Sigmoid colon (tissue), 6 donors: ENCODE measurements at regions not wholly inside any gene's neighbourhood (a gene's known extent, or its start where the extent isn't known, plus 50 kb on each side); places are given as distances from the start of the nearest gene placed in this dataset.

Source experiments
- DNase-seq: peaks from one replicate; pipeline ENCODE4 v3.0.0-alpha.2; 2019
- H3K27ac ChIP-seq, 4 donors: fragments of 200-600 bp; sonication (generic); one replicate each; pipeline ENCODE4 v1.5.1; 2016 to 2019; ENCODE audit warnings: mild to moderate bottlenecking in 1 of 4
- H3K27me3 ChIP-seq, 3 donors: fragments of 200-600 bp; sonication (generic); one replicate each; pipeline ENCODE4 v1.5.1; 2019; ENCODE audit warnings: mild to moderate bottlenecking in 1 of 3
- H3K36me3 ChIP-seq, 4 donors: fragments of 200-600 bp; sonication (generic); one replicate each; pipeline ENCODE4 v1.5.1; 2016 to 2019
- H3K4me1 ChIP-seq, 4 donors: fragments of 200-600 bp; sonication (generic); one replicate each; pipeline ENCODE4 v1.5.1; 2017 to 2019
- H3K4me3 ChIP-seq, 4 donors: fragments of 200-600 bp; sonication (generic); one replicate each; pipeline ENCODE4 v1.5.1; 2017 to 2019; ENCODE audit warnings: mild to moderate bottlenecking in 2 of 4, moderate library complexity in 1 of 4
- H3K9me3 ChIP-seq, 4 donors: fragments of 200-600 bp in 3 of 4; sonication (generic) in 3 of 4; one replicate each; pipeline versions ENCODE4 v1.5.1 to v1.6.1; 2013 to 2019
- EP300 ChIP-seq, 4 donors: sonication (generic); formaldehyde crosslinking; IDR thresholded peaks; one replicate each; pipeline ENCODE4 v1.6.1; 2017; ENCODE audit warnings: antibody characterized with exemption in 4 of 4
- POLR2A ChIP-seq, 2 donors: fragments of 450-650 bp; IDR thresholded peaks; one replicate each; pipeline ENCODE4 v1.6.1; 2016; ENCODE audit warnings: antibody characterized with exemption in 2 of 2, mild to moderate bottlenecking in 2 of 2, moderate library complexity in 2 of 2
- POLR2AphosphoS5 ChIP-seq, 4 donors: sonication (generic); formaldehyde crosslinking; IDR thresholded peaks; one replicate each; pipeline ENCODE4 v1.6.1; 2017; ENCODE audit warnings: antibody characterized with exemption in 4 of 4
- WGBS, 2 donors: extraction: QIAGEN DNeasy Blood & Tissue Kit; methylation state at CpG; one replicate each; pipeline ENCODE4 v1.1.7; 2013; 5-methylcytosine and 5-hydroxymethylcytosine counted together
- intact Hi-C: fragments of 100-400 bp; cut with DNase I; formaldehyde crosslinking; loops from one replicate; pipeline ENCODE4 v1.15.1; 2023
- TF ChIP-seq, protein P1 (sequence below), 4 experiments: fragments of 450-650 bp in 3 of 4; fragments of 200-600 bp in 1 of 4; IDR thresholded peaks; one replicate each; pipeline ENCODE4 v1.5.1; 2016 to 2019; ENCODE audit warnings: antibody characterized with exemption in 4 of 4, mild to moderate bottlenecking in 3 of 4, moderate library complexity in 2 of 4
- donor health status: healthy with polysubstance abuse.
- donor health status: healthy.

DNA sequence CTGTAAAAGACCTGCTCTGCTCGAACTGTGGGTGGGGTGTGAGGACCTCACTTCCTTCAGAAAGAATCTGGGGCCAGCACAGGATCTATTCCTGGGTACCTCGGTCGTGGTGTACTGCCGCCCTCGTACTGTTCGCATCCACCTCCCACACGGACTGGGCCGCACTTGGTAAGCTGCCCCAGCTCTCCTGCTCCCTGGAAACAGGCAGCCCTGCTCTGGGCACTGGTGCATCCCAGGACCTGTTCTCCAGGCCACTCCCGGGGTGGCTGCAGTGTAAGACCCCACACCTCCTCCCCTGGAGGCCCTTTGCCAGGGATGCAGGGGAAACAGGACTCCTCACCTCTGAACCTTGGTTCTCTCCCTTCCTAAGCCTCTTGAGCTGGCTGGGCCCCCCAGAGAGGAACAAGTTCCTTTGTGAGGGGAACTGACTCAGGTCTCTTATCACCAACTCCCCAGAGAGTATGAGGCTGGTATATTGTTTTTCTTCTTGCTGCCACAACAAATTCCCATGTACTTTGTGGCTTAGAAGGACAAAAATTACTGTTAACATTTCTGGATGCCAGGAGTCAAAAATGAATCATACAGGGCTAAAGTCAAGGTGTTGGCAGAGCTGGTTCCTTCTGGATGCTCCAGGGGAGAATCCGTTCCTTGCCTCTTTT is 276.5 kb downstream of the NUAK1 start:
- no peaks in the 10 kb centered on the region for H3K4me1 ChIP-seq
- H3K9me3 ChIP-seq: no peaks in the 10 kb centered on the region
- H3K27ac ChIP-seq: no peak overlapping the region
- H3K27me3 ChIP-seq: no peaks in the 10 kb centered on the region
- TF ChIP-seq EP300 (IDR thresholded peaks at IDR 0.05): no peak
- no peak for TF ChIP-seq POLR2A (IDR thresholded peaks at IDR 0.05)
- no peak for TF ChIP-seq POLR2AphosphoS5 (IDR thresholded peaks at IDR 0.05)
- TF ChIP-seq, protein P1, sequence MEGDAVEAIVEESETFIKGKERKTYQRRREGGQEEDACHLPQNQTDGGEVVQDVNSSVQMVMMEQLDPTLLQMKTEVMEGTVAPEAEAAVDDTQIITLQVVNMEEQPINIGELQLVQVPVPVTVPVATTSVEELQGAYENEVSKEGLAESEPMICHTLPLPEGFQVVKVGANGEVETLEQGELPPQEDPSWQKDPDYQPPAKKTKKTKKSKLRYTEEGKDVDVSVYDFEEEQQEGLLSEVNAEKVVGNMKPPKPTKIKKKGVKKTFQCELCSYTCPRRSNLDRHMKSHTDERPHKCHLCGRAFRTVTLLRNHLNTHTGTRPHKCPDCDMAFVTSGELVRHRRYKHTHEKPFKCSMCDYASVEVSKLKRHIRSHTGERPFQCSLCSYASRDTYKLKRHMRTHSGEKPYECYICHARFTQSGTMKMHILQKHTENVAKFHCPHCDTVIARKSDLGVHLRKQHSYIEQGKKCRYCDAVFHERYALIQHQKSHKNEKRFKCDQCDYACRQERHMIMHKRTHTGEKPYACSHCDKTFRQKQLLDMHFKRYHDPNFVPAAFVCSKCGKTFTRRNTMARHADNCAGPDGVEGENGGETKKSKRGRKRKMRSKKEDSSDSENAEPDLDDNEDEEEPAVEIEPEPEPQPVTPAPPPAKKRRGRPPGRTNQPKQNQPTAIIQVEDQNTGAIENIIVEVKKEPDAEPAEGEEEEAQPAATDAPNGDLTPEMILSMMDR (IDR thresholded peaks at IDR 0.05): no peak
- no peak for DNase-seq
- no peak overlapping the region for H3K4me3 ChIP-seq
- no peaks in the 10 kb centered on the region for H3K36me3 ChIP-seq
- 84 to 85% methylated on average over 10 of the region's 10 CpGs for WGBS, 2 donors
- intact Hi-C loops: no loop called here

DNA sequence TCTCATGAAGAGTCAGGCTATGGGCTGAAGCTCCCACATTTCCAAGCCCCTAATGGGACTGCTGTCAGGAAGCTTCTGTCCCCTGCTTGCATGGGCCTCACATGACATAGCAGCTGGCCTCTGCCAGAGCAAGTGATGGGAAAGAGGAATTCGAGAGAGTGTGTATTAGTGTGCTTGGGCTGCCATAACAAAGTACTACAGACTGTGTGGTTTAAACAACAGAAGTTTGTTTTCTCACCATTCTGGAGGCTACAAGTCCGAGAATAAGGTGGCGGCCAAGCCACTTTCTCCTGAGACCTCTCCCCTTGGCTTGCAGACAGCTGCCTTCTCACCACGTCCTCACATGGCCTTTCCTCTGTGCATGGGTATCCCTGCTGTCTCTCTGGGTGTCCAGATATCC is 274.4 kb downstream of the NUAK1 start:
- WGBS, 2 donors: 66 to 82% methylated on average over 4 of the region's 4 CpGs
- intact Hi-C loops: no loop called here
- no peaks in the 10 kb centered on the region for H3K27me3 ChIP-seq
- H3K36me3 ChIP-seq: no peaks in the 10 kb centered on the region
- no peak overlapping the region for H3K27ac ChIP-seq
- TF ChIP-seq, protein P1 (IDR thresholded peaks at IDR 0.05): no peak
- TF ChIP-seq POLR2A (IDR thresholded peaks at IDR 0.05): no peak
- no peak for TF ChIP-seq EP300 (IDR thresholded peaks at IDR 0.05)
- no peak for TF ChIP-seq POLR2AphosphoS5 (IDR thresholded peaks at IDR 0.05)
- H3K9me3 ChIP-seq: no peaks in the 10 kb centered on the region
- H3K4me1 ChIP-seq: no peaks in the 10 kb centered on the region
- no peak overlapping the region for H3K4me3 ChIP-seq
- no peak for DNase-seq

GRCh38 chr12:105864901-105865300 is 273.9 kb downstream of the NUAK1 start:
- 92 to 96% methylated on average over 2 of the region's 2 CpGs for WGBS, 2 donors
- H3K36me3 ChIP-seq: no peaks in the 10 kb centered on the region
- H3K9me3 ChIP-seq: no peaks in the 10 kb centered on the region
- H3K4me3 ChIP-seq: no peak overlapping the region
- intact Hi-C loops: no loop called here
- no peaks in the 10 kb centered on the region for H3K27me3 ChIP-seq
- TF ChIP-seq, protein P1 (IDR thresholded peaks at IDR 0.05): no peak
- no peak for TF ChIP-seq POLR2AphosphoS5 (IDR thresholded peaks at IDR 0.05)
- no peak for TF ChIP-seq POLR2A (IDR thresholded peaks at IDR 0.05)
- TF ChIP-seq EP300 (IDR thresholded peaks at IDR 0.05): no peak
- no peak overlapping the region for H3K27ac ChIP-seq
- DNase-seq: no peak
- H3K4me1 ChIP-seq: no peaks in the 10 kb centered on the region

DNA sequence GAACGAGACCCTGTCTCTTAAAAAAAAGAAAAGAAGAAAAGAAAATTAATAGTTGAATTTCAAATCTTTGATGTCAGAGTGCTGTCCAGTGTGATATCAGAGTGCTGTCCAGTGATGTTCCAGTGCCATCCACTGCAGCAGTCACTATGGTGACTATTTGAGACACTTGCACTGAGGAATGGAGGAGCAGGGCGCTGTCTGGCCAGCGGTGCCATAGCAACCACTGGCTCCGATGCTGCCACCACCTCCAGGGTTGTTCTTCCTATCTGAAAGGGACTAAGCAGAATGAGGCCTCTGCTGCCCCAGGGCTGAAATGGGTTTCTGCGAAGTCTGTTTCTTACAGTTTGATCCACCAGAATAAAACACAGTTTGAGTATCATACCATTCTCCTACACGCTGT is 272.9 kb downstream of the NUAK1 start:
- no peak overlapping the region for H3K27ac ChIP-seq
- no peak for DNase-seq
- no peaks in the 10 kb centered on the region for H3K9me3 ChIP-seq
- H3K4me3 ChIP-seq: no peak overlapping the region
- no peaks in the 10 kb centered on the region for H3K36me3 ChIP-seq
- intact Hi-C loops: no loop called here
- no peaks in the 10 kb centered on the region for H3K4me1 ChIP-seq
- WGBS, 2 donors: 86 to 89% methylated on average over 6 of the region's 6 CpGs
- TF ChIP-seq POLR2AphosphoS5 (IDR thresholded peaks at IDR 0.05): no peak
- TF ChIP-seq EP300 (IDR thresholded peaks at IDR 0.05): no peak
- no peak for TF ChIP-seq POLR2A (IDR thresholded peaks at IDR 0.05)
- TF ChIP-seq, protein P1 (IDR thresholded peaks at IDR 0.05): no peak
- H3K27me3 ChIP-seq: no peaks in the 10 kb centered on the region

DNA sequence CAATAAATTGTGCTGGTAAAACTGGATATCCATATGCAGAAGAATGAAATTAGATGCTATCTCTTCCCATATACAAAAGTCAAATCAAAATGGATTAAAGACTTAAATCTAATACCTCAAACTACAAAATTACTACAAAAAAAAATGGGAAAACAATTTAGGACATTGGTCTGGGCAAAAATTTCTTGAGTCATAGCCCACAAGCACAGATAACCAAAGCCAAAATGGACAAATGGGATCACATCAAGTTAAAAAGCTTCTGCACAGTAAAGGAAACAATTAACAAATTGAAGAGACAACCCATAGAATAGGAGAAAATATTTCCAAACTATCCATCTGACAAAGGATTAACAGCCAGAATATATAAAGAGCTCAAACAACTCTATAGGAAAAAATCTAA is 264.6 kb downstream of the NUAK1 start:
- no peak for DNase-seq
- Histone ChIP-seq H3K27me3 (no peaks in the 10 kb centered on the region), H3K4me1 (no peaks in the 10 kb centered on the region), H3K36me3 (no peaks in the 10 kb centered on the region), H3K27ac (no peak overlapping the region), H3K4me3 (no peak overlapping the region), H3K9me3 (no peaks in the 10 kb centered on the region)
- TF ChIP-seq, protein P1 (IDR thresholded peaks at IDR 0.05): no peak
- TF ChIP-seq POLR2A (IDR thresholded peaks at IDR 0.05): no peak
- no peak for TF ChIP-seq EP300 (IDR thresholded peaks at IDR 0.05)
- no peak for TF ChIP-seq POLR2AphosphoS5 (IDR thresholded peaks at IDR 0.05)
- intact Hi-C loops: no loop called here
